Islet precursor cell (in vitro differentiated cells): ENCODE measurements at regions not wholly inside any gene's neighbourhood (a gene's known extent, or its start where the extent isn't known, plus 50 kb on each side); places are given as distances from the start of the nearest gene placed in this dataset.
"Not testable (repeated sequence)": the region's sequence is repeated elsewhere in the genome, so short reads cannot be mapped to it uniquely, and the experiment has no call there.

Experiments used
- DNase-seq: peaks from one replicate; pipeline ENCODE4 v3.0.0-alpha.2; 2018

DNA sequence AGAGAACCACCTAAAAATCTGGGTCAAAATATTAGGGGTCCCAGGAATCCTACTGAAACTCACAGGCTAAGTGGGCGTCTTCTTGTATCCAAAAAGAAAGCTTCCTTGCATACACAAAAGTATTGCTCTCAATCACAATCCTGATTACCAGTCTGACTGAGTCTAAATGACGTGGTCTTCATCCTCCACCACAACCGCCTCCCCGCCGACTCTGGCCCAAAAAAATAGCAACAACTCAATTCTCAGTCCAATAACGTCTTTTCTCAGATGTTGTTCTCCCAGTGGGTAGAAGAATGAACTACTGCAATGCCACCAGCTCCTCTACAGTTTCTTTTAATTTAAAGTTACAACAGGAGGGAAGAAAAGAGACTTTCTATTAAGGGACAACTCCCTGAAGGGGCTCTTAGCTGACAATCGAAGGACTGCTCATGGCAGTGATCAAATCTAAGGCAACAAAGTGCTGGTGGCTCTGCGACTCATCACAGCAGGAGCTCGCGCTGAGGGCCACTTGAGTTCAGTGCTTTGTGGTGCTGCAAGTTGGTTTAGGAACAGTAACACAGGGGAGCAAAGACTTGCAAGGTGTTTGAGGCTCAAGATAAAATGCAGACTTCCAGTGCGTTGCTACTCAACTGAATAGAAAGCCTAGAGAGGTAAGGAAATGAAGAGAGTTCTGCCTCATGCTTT, 394.1 kb downstream of the BCAT1 start:
- no peak for DNase-seq

- DNase-seq = no peak
These were observed 395.6 kb downstream of the BCAT1 start for GRCh38 chr12:24553259-24553658.

- DNase-seq = no peak
These were observed 397.6 kb downstream of the BCAT1 start for GRCh38 chr12:24551163-24551786.

DNA sequence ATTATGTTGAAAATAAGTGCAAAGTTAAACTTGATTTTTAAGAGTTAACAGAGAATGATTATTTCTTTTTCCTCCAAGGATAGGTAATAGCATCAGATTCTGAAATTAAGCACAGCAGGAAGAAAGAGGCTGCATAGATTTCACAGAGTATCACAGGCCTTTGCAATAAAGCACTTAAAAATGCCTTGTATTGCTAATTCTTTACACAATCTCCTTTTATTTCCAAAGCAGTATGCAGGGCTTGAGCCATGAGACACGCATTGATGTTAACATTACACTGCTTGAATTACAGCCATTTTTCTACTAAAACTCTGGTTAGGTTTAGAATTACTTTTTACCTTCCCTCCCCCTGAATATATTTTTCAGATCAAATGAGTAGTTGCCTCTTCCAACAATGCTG, 398.3 kb downstream of the BCAT1 start:
- no peak for DNase-seq

- DNase-seq = no peak
These were observed 402.2 kb downstream of the BCAT1 start for GRCh38 chr12:24546661-24547060.

GRCh38 chr12:24546084-24546483, 402.8 kb downstream of the BCAT1 start:
- no peak for DNase-seq

- DNase-seq = no peak
These were observed 404.5 kb downstream of the BCAT1 start for GRCh38 chr12:24544368-24544767.

DNA sequence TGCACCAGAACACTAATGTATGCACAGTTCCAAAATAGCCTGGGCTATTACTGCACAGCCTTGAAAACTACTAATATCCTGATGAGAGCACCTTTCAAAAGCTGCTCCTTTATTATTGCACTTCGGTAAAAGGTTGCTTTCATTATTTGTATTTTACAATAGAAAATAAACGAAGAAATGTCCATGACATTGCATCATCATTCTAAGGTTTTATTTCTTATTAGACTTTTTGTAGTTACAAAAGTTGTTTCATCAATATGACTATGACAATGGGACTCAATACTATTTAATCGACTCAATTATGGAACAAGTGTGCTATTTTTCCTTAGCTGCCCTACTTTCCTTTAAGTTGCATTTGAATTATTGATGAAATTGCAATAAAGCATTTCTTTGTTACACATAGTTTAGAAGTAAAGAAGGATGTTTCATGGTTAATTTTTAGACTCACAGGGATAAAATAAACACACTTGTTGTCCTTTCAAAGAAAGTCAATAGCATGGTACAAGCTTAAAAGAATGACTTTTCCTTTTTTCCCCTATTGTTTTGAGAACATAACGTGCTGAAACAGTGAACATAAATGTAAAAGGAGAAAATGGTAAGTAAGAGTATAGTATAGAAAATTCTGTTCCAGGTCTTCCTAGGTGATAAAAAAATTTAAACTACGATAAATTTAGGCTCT, 407.6 kb downstream of the BCAT1 start:
- DNase-seq = no peak

DNA sequence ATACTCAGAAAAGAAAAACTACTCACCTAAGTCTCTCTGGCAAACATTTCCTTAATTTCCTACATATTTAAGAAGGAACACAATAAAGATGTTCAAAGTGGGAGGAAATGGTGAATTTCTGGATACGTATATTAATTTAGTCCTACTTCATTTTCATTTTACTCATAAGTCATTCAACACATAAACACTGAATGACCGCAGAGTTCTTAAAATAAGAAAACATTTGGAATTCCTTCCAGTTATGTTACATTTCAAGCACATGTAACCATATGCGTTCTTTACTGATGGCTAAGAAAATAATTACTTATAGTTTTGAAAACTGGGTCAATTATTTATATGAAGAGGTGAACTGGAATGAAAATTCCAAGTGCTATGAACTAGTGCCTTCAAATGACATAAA, 409.3 kb downstream of the BCAT1 start:
- DNase-seq = no peak

GRCh38 chr12:24537083-24537860, 411.6 kb downstream of the BCAT1 start:
- no peak for DNase-seq

GRCh38 chr12:24535334-24536069, 413.4 kb downstream of the BCAT1 start:
- no peak for DNase-seq

DNA sequence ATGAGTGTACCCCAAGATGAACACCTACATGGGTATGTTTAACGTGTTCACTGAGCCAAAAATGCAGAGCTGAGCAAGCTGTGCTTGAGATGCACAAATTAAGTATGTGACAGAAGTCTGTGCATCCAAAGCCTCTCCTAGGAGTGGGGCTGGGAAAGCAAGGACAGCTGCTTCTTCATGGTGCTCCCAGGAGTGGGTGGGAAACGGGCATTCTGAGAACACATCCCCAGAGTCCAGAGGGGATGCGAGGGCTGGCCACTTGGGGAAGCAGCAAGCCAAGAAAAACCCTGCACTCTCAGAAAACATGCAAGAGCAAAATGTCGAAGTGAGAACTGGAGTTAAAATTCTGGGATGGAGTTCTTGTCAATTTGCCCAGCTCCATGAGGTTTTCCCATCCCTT, 414.3 kb downstream of the BCAT1 start:
- DNase-seq = no peak

- DNase-seq = no peak
These were observed 415.1 kb downstream of the BCAT1 start for GRCh38 chr12:24533716-24534352.

DNA sequence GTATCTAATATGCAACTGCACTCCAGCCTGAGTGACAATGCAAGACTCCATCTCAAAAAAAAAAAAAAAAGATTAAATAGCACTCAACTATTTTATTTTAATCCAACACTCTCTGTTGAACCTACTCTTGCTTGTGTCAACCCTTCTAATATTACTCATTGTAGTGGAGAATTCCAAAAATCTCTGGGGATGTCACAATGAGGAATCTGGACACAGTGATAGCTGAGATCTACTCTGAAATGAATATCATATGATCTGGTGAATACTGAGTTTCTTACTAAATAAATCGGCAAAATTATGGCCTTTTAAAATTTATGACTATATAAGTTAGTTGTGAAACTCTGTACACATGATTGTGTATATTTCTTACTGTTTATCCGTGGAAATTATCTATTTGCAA, 418.2 kb downstream of the BCAT1 start:
- DNase-seq = no peak

- no peak for DNase-seq
These were observed 421.8 kb downstream of the BCAT1 start for GRCh38 chr12:24527102-24527501.

DNA sequence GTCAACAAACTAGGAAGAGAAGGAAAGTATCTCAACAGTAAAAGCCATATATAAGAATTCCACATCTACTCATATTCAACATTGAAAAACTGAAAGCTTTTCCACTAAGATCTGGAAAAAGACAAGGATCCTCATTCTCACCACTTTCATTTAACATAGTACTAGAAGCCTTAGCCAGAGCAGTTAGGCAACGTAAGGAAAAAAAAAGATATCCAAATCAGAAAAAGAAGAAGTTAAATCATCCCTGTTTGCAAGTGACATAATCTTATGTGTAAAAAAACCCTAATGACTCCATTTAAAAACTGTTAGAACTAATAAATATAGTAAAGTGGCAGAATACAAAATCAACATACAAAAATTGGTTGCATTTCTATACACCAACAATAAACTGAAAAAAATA, 426.2 kb downstream of the BCAT1 start:
- no peak for DNase-seq

DNA sequence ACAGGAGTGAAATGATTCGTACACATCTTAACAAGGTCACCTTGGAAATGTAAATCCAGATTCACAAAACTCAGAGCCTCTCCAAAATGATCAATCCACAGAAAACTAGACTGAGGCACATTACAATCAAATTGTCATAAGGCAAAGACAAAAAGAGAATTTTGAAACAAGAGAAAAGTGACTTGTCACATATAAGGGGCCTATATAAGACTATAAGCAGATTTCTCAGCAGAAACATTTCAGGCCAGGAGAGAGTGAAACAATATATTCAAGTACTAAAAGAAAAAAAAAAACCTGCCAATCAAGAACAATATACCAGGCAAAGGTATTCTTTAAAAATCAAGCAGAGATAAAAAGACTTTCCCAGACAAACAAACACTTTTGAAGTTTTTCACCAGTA, 429.1 kb downstream of the BCAT1 start:
- DNase-seq = no peak

DNA sequence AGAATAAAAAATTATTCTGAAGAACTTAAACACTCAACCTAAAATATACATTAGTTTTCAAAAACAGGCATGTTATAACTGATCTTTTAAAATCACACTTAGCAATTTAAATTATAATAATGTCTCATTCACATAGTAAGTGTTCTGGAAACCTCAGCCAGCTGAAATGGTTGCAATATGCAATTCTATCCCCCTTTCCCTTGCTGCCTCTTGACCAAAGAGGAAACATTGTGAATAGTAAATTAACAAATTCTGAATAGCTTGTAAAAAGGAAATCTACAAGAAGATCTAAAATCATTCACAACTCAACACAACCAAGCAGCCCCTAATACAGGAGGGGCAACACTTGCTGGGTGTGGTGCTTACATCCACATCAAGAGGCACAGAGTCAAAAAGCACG, 431.9 kb downstream of the BCAT1 start:
- no peak for DNase-seq

GRCh38 chr12:24510581-24511125, 438.2 kb downstream of the BCAT1 start:
- DNase-seq = no peak

DNA sequence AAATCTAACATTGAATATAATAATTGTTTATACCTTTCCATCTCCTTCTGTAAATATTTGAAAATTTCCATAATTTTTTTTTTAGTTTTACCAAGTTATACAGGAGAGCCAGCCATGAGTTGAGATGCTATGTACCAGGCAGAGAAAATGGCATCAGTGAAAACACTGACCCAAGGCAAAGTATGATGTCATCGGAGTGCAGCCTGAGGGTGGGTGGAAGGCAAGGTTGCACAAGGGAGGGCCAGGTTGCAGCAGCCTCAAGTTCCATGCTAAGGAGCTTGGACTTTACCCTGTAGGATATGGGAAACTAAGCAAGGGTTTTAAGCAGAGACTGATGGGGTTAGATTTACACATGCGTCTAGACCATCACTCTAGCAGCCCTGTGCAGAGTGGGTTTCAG, 441.1 kb downstream of the BCAT1 start:
- DNase-seq = no peak

- no peak for DNase-seq
These were observed 443.4 kb downstream of the BCAT1 start for GRCh38 chr12:24505366-24506015.

GRCh38 chr12:24503477-24503876, 445.4 kb downstream of the BCAT1 start:
- not testable (repeated sequence) for DNase-seq
